Activated naive CD4-positive, alpha-beta T cell treated with anti-CD3 and anti-CD28 coated beads, Interleukin-2, amount 50 U/mL, for 24 hours (primary cell): ENCODE measurements at regions not wholly inside any gene's neighbourhood (a gene's known extent, or its start where the extent isn't known, plus 50 kb on each side); places are given as distances from the start of the nearest gene placed in this dataset.

Experiments used
- H3K27ac Mint-ChIP-seq: one replicate; pipeline ENCODE4 v1.8.0; 2021; ENCODE audit warnings: mild to moderate bottlenecking, mixed read lengths
- H3K27me3 Mint-ChIP-seq: one replicate; pipeline ENCODE4 v1.8.0; 2021; ENCODE audit warnings: mixed read lengths
- H3K36me3 Mint-ChIP-seq: one replicate; pipeline ENCODE4 v1.8.0; 2021; ENCODE audit warnings: mixed read lengths
- H3K4me1 Mint-ChIP-seq: one replicate; pipeline ENCODE4 v1.8.0; 2021; ENCODE audit warnings: mixed read lengths
- H3K4me3 Mint-ChIP-seq: one replicate; pipeline ENCODE4 v1.8.0; 2021; ENCODE audit warnings: mild to moderate bottlenecking, mixed read lengths
- H3K9me3 Mint-ChIP-seq: one replicate; pipeline ENCODE4 v1.8.0; 2021; ENCODE audit warnings: mixed read lengths

GRCh38 chr9:1957856-1958255, 57.3 kb upstream of the SMARCA2 start:
- Mint-ChIP-seq H3K9me3 (no peaks in the 10 kb centered on the region), H3K4me1 (no peaks in the 10 kb centered on the region)

GRCh38 chr9:1959371-1959770, 55.8 kb upstream of the SMARCA2 start:
- H3K27me3 Mint-ChIP-seq, result no peaks in the 10 kb centered on the region

More at GRCh38 chr9:1957856-1958255, 57.3 kb upstream of the SMARCA2 start:
- H3K27ac Mint-ChIP-seq, result no peak overlapping the region
- H3K27me3 Mint-ChIP-seq, result no peaks in the 10 kb centered on the region
- H3K4me3 Mint-ChIP-seq, result no peak overlapping the region
- H3K36me3 Mint-ChIP-seq, result no peaks in the 10 kb centered on the region

GRCh38 chr9:1960342-1961042, 54.7 kb upstream of the SMARCA2 start:
- Mint-ChIP-seq H3K27ac (no peak overlapping the region), H3K9me3 (no peaks in the 10 kb centered on the region), H3K36me3 (no peaks in the 10 kb centered on the region)

More at GRCh38 chr9:1959371-1959770, 55.8 kb upstream of the SMARCA2 start:
- Mint-ChIP-seq H3K27ac (no peak overlapping the region), H3K36me3 (no peaks in the 10 kb centered on the region), H3K4me1 (no peaks in the 10 kb centered on the region), H3K9me3 (no peaks in the 10 kb centered on the region), H3K4me3 (no peak overlapping the region)

GRCh38 chr9:1962122-1962521, 53.0 kb upstream of the SMARCA2 start:
- Mint-ChIP-seq H3K4me1 (no peaks in the 10 kb centered on the region), H3K27ac (no peak overlapping the region), H3K9me3 (no peaks in the 10 kb centered on the region), H3K36me3 (no peaks in the 10 kb centered on the region), H3K27me3 (no peaks in the 10 kb centered on the region), H3K4me3 (no peak overlapping the region)

More at GRCh38 chr9:1960342-1961042, 54.7 kb upstream of the SMARCA2 start:
- no peaks in the 10 kb centered on the region for H3K4me1 Mint-ChIP-seq
- no peaks in the 10 kb centered on the region for H3K27me3 Mint-ChIP-seq
- H3K4me3 Mint-ChIP-seq, result no peak overlapping the region

GRCh38 chr9:1962588-1963106, 52.5 kb upstream of the SMARCA2 start:
- H3K36me3 Mint-ChIP-seq, result no peaks in the 10 kb centered on the region
- H3K9me3 Mint-ChIP-seq, result no peaks in the 10 kb centered on the region
- H3K27ac Mint-ChIP-seq, result no peak overlapping the region
- H3K27me3 Mint-ChIP-seq, result no peaks in the 10 kb centered on the region
- H3K4me1 Mint-ChIP-seq, result no peaks in the 10 kb centered on the region
- H3K4me3 Mint-ChIP-seq, result no peak overlapping the region

- Mint-ChIP-seq H3K4me3 (no peak overlapping the region), H3K9me3 (no peaks in the 10 kb centered on the region), H3K27ac (no peak overlapping the region), H3K36me3 (no peaks in the 10 kb centered on the region), H3K4me1 (no peaks in the 10 kb centered on the region), H3K27me3 (no peaks in the 10 kb centered on the region)
Observed at GRCh38 chr9:1964093-1964492, 51.1 kb upstream of the SMARCA2 start.
